ENCODE measurements at regions not wholly inside any gene's neighbourhood (a gene's known extent, or its start where the extent isn't known, plus 50 kb on each side); places are given as distances from the start of the nearest gene placed in this dataset.

DNA sequence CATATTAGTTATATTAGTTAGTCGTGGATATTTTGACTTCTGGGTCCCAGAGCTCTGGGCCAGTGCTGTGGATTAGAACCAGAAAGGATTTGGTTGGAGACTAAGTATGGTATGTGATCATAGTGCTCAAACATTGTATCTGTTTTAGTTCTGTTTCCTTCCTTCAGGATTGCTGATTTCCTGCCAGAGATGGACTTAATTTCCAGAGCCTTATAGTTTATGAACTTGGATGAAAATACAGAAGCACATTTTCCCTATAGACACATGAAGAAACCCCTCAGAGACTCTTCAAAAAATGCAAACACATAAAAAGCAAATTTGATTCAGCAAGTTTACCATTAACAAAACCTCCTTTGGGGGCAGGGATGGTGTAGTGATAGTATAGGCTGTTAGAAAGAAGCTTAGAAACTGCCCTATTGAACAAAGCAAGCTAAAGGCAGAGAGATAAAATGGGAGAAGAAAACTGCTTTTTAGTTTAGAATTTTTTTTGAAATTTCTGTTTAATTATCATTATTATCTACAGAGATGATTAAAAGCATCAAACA is 88.7 kb upstream of the EFEMP1 start:
- TF ChIP-seq, protein P1, sequence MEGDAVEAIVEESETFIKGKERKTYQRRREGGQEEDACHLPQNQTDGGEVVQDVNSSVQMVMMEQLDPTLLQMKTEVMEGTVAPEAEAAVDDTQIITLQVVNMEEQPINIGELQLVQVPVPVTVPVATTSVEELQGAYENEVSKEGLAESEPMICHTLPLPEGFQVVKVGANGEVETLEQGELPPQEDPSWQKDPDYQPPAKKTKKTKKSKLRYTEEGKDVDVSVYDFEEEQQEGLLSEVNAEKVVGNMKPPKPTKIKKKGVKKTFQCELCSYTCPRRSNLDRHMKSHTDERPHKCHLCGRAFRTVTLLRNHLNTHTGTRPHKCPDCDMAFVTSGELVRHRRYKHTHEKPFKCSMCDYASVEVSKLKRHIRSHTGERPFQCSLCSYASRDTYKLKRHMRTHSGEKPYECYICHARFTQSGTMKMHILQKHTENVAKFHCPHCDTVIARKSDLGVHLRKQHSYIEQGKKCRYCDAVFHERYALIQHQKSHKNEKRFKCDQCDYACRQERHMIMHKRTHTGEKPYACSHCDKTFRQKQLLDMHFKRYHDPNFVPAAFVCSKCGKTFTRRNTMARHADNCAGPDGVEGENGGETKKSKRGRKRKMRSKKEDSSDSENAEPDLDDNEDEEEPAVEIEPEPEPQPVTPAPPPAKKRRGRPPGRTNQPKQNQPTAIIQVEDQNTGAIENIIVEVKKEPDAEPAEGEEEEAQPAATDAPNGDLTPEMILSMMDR (IDR thresholded peaks at IDR 0.05; ENCODE audit: unreplicated experiment): no peak
- no peak overlapping the region for H3K4me3 Mint-ChIP-seq
- no peak for DNase-seq (ENCODE audit: low spot score in 2 of 2, unreplicated experiment in 2 of 2)
- no peaks in the 10 kb centered on the region for H3K36me3 Mint-ChIP-seq
- no peak overlapping the region for H3K27ac Mint-ChIP-seq
- no peaks in the 10 kb centered on the region for H3K9me3 Mint-ChIP-seq
- peaks cover 6% of the 10 kb centered on the region for H3K4me1 Mint-ChIP-seq
- no peaks in the 10 kb centered on the region for H3K27me3 Mint-ChIP-seq (ENCODE audit: low read depth)

DNA sequence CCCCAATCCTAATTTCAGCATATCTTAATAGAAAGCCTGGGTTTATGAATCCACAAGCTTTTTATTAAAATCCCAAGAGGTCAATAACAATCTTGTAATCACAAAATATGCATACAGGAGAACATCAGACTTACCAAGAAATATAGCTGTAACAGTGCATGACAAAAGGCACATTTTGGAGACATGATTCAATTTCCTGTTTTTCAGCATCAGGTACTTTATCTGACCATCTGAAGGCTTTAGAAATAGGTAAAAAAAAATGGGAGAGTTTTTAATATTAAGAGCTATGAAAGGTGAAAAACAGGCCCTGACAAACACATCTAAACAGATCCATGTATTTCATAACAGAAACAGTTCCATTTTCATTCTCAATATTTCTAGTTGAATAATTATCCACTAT is 89.9 kb upstream of the EFEMP1 start:
- DNase-seq (ENCODE audit: low spot score in 2 of 2, unreplicated experiment in 2 of 2): no peak
- Mint-ChIP-seq H3K27me3 (ENCODE audit: low read depth) (peaks cover under 1% of the 10 kb centered on the region), H3K9me3 (no peaks in the 10 kb centered on the region), H3K27ac (no peak overlapping the region), H3K4me3 (no peak overlapping the region), H3K4me1 (peaks cover 6% of the 10 kb centered on the region), H3K36me3 (no peaks in the 10 kb centered on the region)
- TF ChIP-seq, protein P1 (IDR thresholded peaks at IDR 0.05; ENCODE audit: unreplicated experiment): no peak

DNA sequence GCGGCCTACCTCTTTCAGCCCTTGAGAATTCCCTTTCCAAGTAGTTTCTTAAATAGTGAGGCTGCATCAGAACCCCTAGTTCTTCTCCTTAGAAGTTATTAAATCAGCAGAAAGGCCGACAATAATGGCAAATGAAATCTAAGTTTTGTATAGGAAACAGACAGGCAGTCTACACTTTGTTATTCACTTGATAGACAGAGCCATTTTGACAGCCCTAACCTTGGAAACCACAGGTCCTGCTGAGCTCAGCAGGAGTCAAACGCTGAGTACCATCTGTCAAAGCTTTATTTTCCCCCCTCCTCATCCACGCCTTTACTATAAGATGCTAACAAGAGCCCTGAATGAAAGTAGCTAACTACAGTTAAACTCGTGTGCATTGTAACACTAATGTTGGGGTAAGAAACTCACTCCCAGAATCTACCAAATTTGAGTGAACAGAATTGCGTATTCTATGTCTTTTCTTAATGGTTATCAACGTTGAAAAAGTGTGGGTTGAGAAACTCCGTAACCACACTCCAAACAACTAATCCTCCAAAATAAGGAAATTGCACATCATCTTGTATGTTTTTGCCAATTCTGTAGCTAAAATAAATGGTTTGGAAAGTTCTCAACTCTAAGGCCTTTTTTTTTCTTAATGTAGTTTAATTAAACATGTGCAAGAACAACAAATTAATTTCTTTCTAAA is 90.6 kb upstream of the EFEMP1 start:
- no peaks in the 10 kb centered on the region for H3K36me3 Mint-ChIP-seq
- no peak overlapping the region for H3K27ac Mint-ChIP-seq

DNA sequence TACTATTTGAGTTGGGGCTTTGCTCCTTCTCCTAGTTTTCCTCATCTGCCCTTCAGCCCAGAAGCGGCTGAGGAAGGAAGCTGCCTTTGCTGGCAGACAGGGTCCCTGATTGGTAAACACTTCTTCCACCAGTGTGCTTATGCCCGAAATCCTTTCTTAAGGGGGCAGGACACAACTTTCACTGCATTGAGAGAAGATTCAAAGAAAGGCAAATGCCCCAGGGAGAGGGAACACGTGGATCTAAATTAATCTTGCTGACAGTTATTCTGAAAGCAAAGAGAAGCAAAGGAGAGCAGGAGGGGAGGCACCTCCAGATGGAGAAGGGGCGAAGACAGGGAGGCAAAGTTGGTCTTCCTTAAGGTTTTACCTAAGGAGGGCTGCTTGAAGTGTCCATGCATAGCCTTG is 92.1 kb upstream of the EFEMP1 start:
- H3K27me3 Mint-ChIP-seq (ENCODE audit: low read depth): peaks cover 1% of the 10 kb centered on the region

More for the DNA sequence above, 90.6 kb upstream of the EFEMP1 start:
- Mint-ChIP-seq H3K4me1 (peaks cover 6% of the 10 kb centered on the region), H3K4me3 (no peak overlapping the region), H3K9me3 (no peaks in the 10 kb centered on the region), H3K27me3 (ENCODE audit: low read depth) (peaks cover 1% of the 10 kb centered on the region)
- TF ChIP-seq, protein P1 (IDR thresholded peaks at IDR 0.05; ENCODE audit: unreplicated experiment): no peak
- DNase-seq (ENCODE audit: low spot score in 2 of 2, unreplicated experiment in 2 of 2): no peak

DNA sequence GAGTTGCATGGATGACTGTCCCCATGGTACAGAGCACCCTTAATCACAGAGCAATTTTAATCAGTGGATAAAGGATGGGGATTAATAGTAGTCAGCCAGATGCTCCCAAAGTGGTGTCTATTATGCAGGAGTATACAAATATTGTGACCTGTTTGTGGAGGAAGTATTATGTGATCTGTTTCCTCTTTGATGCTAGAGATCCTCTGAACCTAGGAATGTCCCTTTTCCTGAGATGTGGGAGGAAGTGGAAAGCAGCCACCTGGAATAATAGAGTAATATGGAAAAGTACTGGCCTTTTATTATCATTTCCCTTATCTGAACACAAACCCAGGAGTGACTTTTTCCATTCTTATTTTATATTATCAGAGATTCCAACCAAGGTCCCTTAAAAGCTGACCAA is 94.2 kb upstream of the EFEMP1 start:
- H3K27ac Mint-ChIP-seq: no peak overlapping the region
- H3K36me3 Mint-ChIP-seq: no peaks in the 10 kb centered on the region
- H3K9me3 Mint-ChIP-seq: no peaks in the 10 kb centered on the region
- no peak for DNase-seq (ENCODE audit: low spot score in 2 of 2, unreplicated experiment in 2 of 2)
- peaks cover 4% of the 10 kb centered on the region for H3K4me1 Mint-ChIP-seq
- TF ChIP-seq, protein P1 (IDR thresholded peaks at IDR 0.05; ENCODE audit: unreplicated experiment): no peak
- no peak overlapping the region for H3K4me3 Mint-ChIP-seq
- peaks cover 4% of the 10 kb centered on the region for H3K27me3 Mint-ChIP-seq (ENCODE audit: low read depth)

More for the DNA sequence above, 92.1 kb upstream of the EFEMP1 start:
- Mint-ChIP-seq H3K9me3 (no peaks in the 10 kb centered on the region), H3K4me3 (no peak overlapping the region), H3K4me1 (peaks cover 6% of the 10 kb centered on the region), H3K27ac (no peak overlapping the region), H3K36me3 (no peaks in the 10 kb centered on the region)
- TF ChIP-seq, protein P1 (IDR thresholded peaks at IDR 0.05; ENCODE audit: unreplicated experiment): no peak
- DNase-seq (ENCODE audit: low spot score in 2 of 2, unreplicated experiment in 2 of 2): no peak

Data from mesothelial cell of epicardium (in vitro differentiated cells).